Trophoblast cell (in vitro differentiated cells and primary cell): ENCODE measurements at regions not wholly inside any gene's neighbourhood (a gene's known extent, or its start where the extent isn't known, plus 50 kb on each side); places are given as distances from the start of the nearest gene placed in this dataset.
A peak's percentile ranks its signal among the peaks of the same experiment; 100 is the strongest.

Source experiments
- DNase-seq, 2 donors: peaks; one replicate each; pipeline ENCODE4 v3.0.0-alpha.2; 2016
- H2AFZ ChIP-seq: 2 replicates; pipeline ENCODE4 v1.6.1; 2013; ENCODE audit warnings: low read length, moderate library complexity, mild to moderate bottlenecking; ENCODE audit not compliant: insufficient read depth, poor library complexity
- H2AK5ac ChIP-seq: 2 replicates; pipeline ENCODE4 v1.6.1; 2013; ENCODE audit warnings: mild to moderate bottlenecking, low read length
- H2BK120ac ChIP-seq: 2 replicates; pipeline ENCODE4 v1.6.1; 2013; ENCODE audit warnings: low read length, mild to moderate bottlenecking, moderate library complexity; ENCODE audit not compliant: insufficient read depth, poor library complexity
- H2BK12ac ChIP-seq: 2 replicates; pipeline ENCODE4 v1.6.1; 2013; ENCODE audit warnings: mild to moderate bottlenecking, low read length, moderate library complexity
- H2BK5ac ChIP-seq: 2 replicates; pipeline ENCODE4 v1.6.1; 2013; ENCODE audit warnings: low read length, low read depth, moderate library complexity, mild to moderate bottlenecking; ENCODE audit not compliant: poor library complexity
- H3K14ac ChIP-seq: 2 replicates; pipeline ENCODE4 v1.6.1; 2013; ENCODE audit warnings: mild to moderate bottlenecking, low read length
- H3K18ac ChIP-seq: 2 replicates; pipeline ENCODE4 v1.6.1; 2013; ENCODE audit warnings: mild to moderate bottlenecking, low read length
- H3K23ac ChIP-seq: 2 replicates; pipeline ENCODE4 v1.6.1; 2013; ENCODE audit warnings: low read length
- H3K27ac ChIP-seq: 2 replicates; pipeline ENCODE4 v1.5.1; 2013; ENCODE audit warnings: low read depth, mild to moderate bottlenecking, inconsistent platforms, low read length, moderate library complexity
- H3K27me3 ChIP-seq: 2 replicates; pipeline ENCODE4 v1.6.1; 2013; ENCODE audit warnings: inconsistent platforms, mild to moderate bottlenecking, low read length, moderate library complexity; ENCODE audit not compliant: insufficient read depth
- H3K36me3 ChIP-seq, 2 experiments: 1 replicate in 1 of 2; 2 replicates in 1 of 2; pipeline ENCODE4 v1.6.1; 2013; ENCODE audit warnings: low read length in 2 of 2, mild to moderate bottlenecking in 2 of 2, moderate library complexity in 1 of 2; ENCODE audit not compliant: insufficient read depth in 2 of 2, control insufficient read depth in 1 of 2
- H3K4ac ChIP-seq: 2 replicates; pipeline ENCODE4 v1.6.1; 2013; ENCODE audit warnings: low read depth, mild to moderate bottlenecking, low read length, moderate library complexity
- H3K4me1 ChIP-seq, 2 experiments: 1 replicate in 1 of 2; 2 replicates in 1 of 2; pipeline ENCODE4 v1.6.1; 2013; ENCODE audit warnings: low read length in 2 of 2, mild to moderate bottlenecking in 2 of 2, moderate library complexity in 1 of 2; ENCODE audit not compliant: insufficient read depth in 2 of 2, control insufficient read depth in 1 of 2
- H3K4me2 ChIP-seq: 2 replicates; pipeline ENCODE4 v1.6.1; 2013; ENCODE audit warnings: inconsistent platforms, mild to moderate bottlenecking, low read length, moderate library complexity
- H3K4me3 ChIP-seq: 2 replicates; pipeline ENCODE4 v1.5.1; 2013; ENCODE audit warnings: mild to moderate bottlenecking, low read depth, low read length, inconsistent platforms
- H3K79me1 ChIP-seq: one replicate; pipeline ENCODE4 v1.6.1; 2013; ENCODE audit warnings: low read length
- H3K79me2 ChIP-seq: 2 replicates; pipeline ENCODE4 v1.6.1; 2013; ENCODE audit warnings: low read length, mild to moderate bottlenecking; ENCODE audit not compliant: control insufficient read depth, insufficient read depth, poor library complexity
- H3K9ac ChIP-seq: 2 replicates; pipeline ENCODE4 v1.6.1; 2013; ENCODE audit warnings: mild to moderate bottlenecking, low read length
- H3K9me3 ChIP-seq: 2 replicates; pipeline ENCODE4 v1.6.1; 2013; ENCODE audit warnings: low read depth, mild to moderate bottlenecking, control low read depth, inconsistent platforms, low read length; ENCODE audit not compliant: insufficient read depth
- H4K12ac ChIP-seq: 2 replicates; pipeline ENCODE4 v1.6.1; 2013; ENCODE audit warnings: low read depth, mild to moderate bottlenecking, low read length, moderate library complexity
- H4K8ac ChIP-seq: 2 replicates; pipeline ENCODE4 v1.6.1; 2013; ENCODE audit warnings: low read depth, mild to moderate bottlenecking, low read length, moderate library complexity
- H4K91ac ChIP-seq: one replicate; pipeline ENCODE4 v1.6.1; 2013; ENCODE audit warnings: low read depth, mild to moderate bottlenecking, low read length, moderate library complexity
- WGBS: extraction: QIAGEN DNeasy Blood & Tissue Kit; methylation state at CpG from one replicate; pipeline ENCODE4 v1.1.7; 2013; ENCODE audit warnings: missing lambda C conversion rate; ENCODE audit not compliant: insufficient read length, insufficient coverage; ENCODE audit errors: extremely low coverage; 5-methylcytosine and 5-hydroxymethylcytosine counted together

DNA sequence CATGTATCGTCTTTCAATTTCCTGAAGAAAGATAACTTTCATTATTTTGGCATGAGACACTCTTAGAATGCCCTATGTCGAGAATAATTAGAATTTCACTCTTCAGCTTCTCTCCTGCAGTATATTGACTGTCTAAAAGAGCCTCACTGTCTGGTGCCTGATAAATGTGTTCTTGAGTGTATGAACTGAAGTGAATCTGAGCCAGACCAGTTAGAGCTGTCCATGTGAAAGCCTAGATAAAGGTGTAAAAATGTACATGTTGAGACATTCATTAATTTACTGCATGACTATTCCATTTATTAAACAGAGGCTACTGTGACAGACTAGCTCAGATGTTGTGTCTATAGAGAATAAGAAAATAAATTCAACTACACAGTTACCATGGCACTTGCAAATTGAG is 283.2 kb downstream of the PCDH18 start:
- H2AK5ac ChIP-seq = no peak overlapping the region
- no peaks in the 10 kb centered on the region for H3K9me3 ChIP-seq
- H2BK120ac ChIP-seq = no peak overlapping the region
- no peak overlapping the region for H3K27ac ChIP-seq
- whole genome bisulfite sequencing = no CpG with 5 or more reads among the region's 2 CpGs
- no peak overlapping the region for H3K18ac ChIP-seq
- no peaks in the 10 kb centered on the region for H3K4me1 ChIP-seq
- no peak for DNase-seq
- no peak overlapping the region for H3K4me2 ChIP-seq
- H4K91ac ChIP-seq = no peak overlapping the region
- H4K12ac ChIP-seq = no peak overlapping the region
- H3K14ac ChIP-seq = no peak overlapping the region
- H2AFZ ChIP-seq = no peak overlapping the region
- H4K8ac ChIP-seq = no peak overlapping the region
- H3K4me3 ChIP-seq = no peak overlapping the region
- H3K23ac ChIP-seq = no peak overlapping the region
- H2BK5ac ChIP-seq = no peak overlapping the region
- no peak overlapping the region for H3K9ac ChIP-seq
- H3K36me3 ChIP-seq = no peaks in the 10 kb centered on the region
- no peaks in the 10 kb centered on the region for H3K79me2 ChIP-seq
- no peaks in the 10 kb centered on the region for H3K79me1 ChIP-seq
- no peak overlapping the region for H3K4ac ChIP-seq
- no peak overlapping the region for H2BK12ac ChIP-seq
- no peaks in the 10 kb centered on the region for H3K27me3 ChIP-seq

DNA sequence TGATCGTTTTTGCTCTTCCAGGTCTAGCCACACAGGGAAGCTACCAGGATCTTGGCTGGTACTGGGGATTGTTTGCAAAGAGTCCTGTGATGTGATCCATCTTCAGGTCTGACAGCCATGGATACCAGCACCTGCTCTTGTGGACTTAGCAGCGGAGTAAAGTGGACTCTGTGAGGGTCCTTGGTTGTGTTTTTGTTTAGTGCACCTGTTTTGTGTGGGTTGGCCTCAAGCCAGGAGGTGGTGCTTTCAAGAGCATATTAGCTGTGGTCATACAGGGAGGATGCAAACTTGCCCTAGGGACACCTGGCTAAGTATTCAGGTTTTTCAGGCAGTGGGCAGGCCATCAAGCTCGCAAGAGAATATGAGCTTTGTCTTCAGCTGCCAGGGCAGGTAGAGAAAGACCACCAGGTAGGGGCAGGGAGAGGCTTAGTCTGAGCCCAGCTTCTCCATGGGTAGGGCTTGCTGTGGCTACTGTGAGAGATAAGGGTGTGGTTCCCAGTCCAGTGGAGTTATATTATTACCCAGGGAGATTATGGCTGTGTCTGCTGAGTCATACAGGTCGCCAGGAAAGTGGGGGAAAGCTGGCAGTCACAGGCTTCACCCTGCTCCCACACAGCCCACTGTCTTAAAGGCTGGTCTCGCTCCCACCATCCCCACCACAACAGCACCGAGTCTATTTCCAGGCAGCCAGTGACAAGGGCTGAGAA is 293.7 kb downstream of the PCDH18 start:
- Histone ChIP-seq H3K9ac (no peak overlapping the region), H3K4me2 (no peak overlapping the region), H3K23ac (no peak overlapping the region), H3K9me3 (no peaks in the 10 kb centered on the region), H3K79me2 (no peaks in the 10 kb centered on the region), H2AFZ (no peak overlapping the region), H3K4me3 (no peak overlapping the region), H2BK12ac (no peak overlapping the region), H4K12ac (no peak overlapping the region), H4K91ac (no peak overlapping the region), H3K14ac (no peak overlapping the region), H3K27me3 (no peaks in the 10 kb centered on the region), H3K79me1 (no peaks in the 10 kb centered on the region), H3K18ac (no peak overlapping the region), H3K27ac (no peak overlapping the region), H4K8ac (no peak overlapping the region), H2AK5ac (no peak overlapping the region), H2BK5ac (no peak overlapping the region), H2BK120ac (no peak overlapping the region), H3K4ac (no peak overlapping the region), H3K36me3 (no peaks in the 10 kb centered on the region), H3K4me1 (no peaks in the 10 kb centered on the region)
- WGBS = no CpG with 5 or more reads among the region's 6 CpGs
- DNase-seq = no peak

DNA sequence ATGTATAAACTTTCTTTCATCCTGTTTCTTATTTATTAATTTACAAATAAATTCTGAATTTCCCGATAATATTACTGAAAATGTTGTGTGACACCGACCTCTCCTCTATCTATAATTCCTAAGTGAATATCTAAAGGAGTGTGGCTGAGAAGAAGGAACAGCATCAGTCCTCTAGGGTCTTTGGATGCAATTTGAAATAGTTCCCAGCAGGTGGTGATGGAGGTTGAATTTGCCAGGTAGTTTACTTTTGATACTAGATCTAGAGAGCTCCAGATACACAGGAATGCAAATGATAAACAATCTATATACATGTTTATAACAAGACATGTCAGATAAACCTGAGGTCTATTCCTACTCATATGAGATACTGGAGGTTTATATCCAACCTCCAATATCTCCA is 305.4 kb downstream of the PCDH18 start:
- Histone ChIP-seq H3K4me2 (no peak overlapping the region), H2BK5ac (no peak overlapping the region), H3K18ac (no peak overlapping the region), H2AK5ac (no peak overlapping the region), H4K91ac (no peak overlapping the region), H4K12ac (no peak overlapping the region), H4K8ac (no peak overlapping the region), H3K23ac (no peak overlapping the region), H3K79me2 (no peaks in the 10 kb centered on the region), H3K14ac (no peak overlapping the region), H3K27me3 (no peaks in the 10 kb centered on the region), H2BK12ac (no peak overlapping the region), H2BK120ac (no peak overlapping the region), H3K79me1 (no peaks in the 10 kb centered on the region), H3K36me3 (no peaks in the 10 kb centered on the region), H3K4me1 (no peaks in the 10 kb centered on the region), H3K27ac (no peak overlapping the region), H3K4ac (no peak overlapping the region), H3K9me3 (no peaks in the 10 kb centered on the region), H2AFZ (no peak overlapping the region), H3K4me3 (no peak overlapping the region), H3K9ac (no peak overlapping the region)
- no CpG with 5 or more reads among the region's 2 CpGs for WGBS
- DNase-seq = peak in 1 of 2 donors; percentile 10

DNA sequence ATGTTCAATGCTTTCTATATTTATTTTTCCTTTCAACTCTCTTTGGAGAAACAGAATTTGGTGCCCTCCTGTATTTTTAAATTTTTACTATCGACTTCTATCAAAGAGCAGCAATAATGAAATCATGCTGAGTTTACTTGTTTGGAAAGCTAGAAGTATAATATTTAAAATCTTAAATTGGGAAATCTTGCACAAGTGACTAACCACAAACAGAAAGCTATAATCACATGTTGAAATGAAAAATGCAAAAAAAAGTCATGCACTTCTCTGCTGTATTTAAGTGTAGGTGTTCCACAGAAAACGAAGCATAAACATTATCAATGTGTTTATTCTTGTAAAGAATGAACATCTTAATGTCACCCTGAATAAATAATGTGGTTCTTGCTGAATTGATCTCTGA is 306.1 kb downstream of the PCDH18 start:
- H3K23ac ChIP-seq = no peak overlapping the region
- no CpG with 5 or more reads among the region's 2 CpGs for WGBS
- H3K36me3 ChIP-seq = no peaks in the 10 kb centered on the region
- no peaks in the 10 kb centered on the region for H3K4me1 ChIP-seq
- H2AK5ac ChIP-seq = no peak overlapping the region
- no peak for DNase-seq
- H3K14ac ChIP-seq = no peak overlapping the region
- no peak overlapping the region for H4K12ac ChIP-seq
- H3K79me1 ChIP-seq = no peaks in the 10 kb centered on the region
- no peak overlapping the region for H3K4me2 ChIP-seq
- H2BK12ac ChIP-seq = no peak overlapping the region
- H3K4ac ChIP-seq = no peak overlapping the region
- H3K4me3 ChIP-seq = no peak overlapping the region
- H3K9me3 ChIP-seq = no peaks in the 10 kb centered on the region
- H4K91ac ChIP-seq = no peak overlapping the region
- H3K27me3 ChIP-seq = no peaks in the 10 kb centered on the region
- no peak overlapping the region for H3K9ac ChIP-seq
- H2AFZ ChIP-seq = no peak overlapping the region
- H2BK5ac ChIP-seq = no peak overlapping the region
- H3K27ac ChIP-seq = no peak overlapping the region
- no peak overlapping the region for H4K8ac ChIP-seq
- no peaks in the 10 kb centered on the region for H3K79me2 ChIP-seq
- no peak overlapping the region for H2BK120ac ChIP-seq
- H3K18ac ChIP-seq = no peak overlapping the region
